Activated CD8-positive, alpha-beta T cell treated with anti-CD3 and anti-CD28 coated beads for 36 hours (primary cell): ENCODE measurements at regions not wholly inside any gene's neighbourhood (a gene's known extent, or its start where the extent isn't known, plus 50 kb on each side); places are given as distances from the start of the nearest gene placed in this dataset.

Source experiments
- ATAC-seq: fragments of 200-7000 bp; cut with Tn5 transposase; one replicate; pipeline ENCODE4 v1.10.0; 2021; ENCODE audit warnings: mild to moderate bottlenecking, moderate library complexity
- CTCF ChIA-PET: fragments of 350-600 bp; sonication (Branson Sonifier 250); formaldehyde crosslinking; loops from one replicate; lab custom pipeline; 2021; ENCODE audit warnings: antibody characterized with exemption; lab: Charles Lee
- POLR2A ChIA-PET: fragments of 350-600 bp; sonication (Branson Sonifier 250); formaldehyde crosslinking; loops from one replicate; lab custom pipeline; 2021; ENCODE audit warnings: antibody characterized with exemption; lab: Charles Lee
- DNase-seq: peaks from one replicate; pipeline ENCODE4 v3.0.0-alpha.2; 2020
- H3K27ac Mint-ChIP-seq: one replicate; pipeline ENCODE4 v1.8.0; 2021; ENCODE audit warnings: mild to moderate bottlenecking, mixed read lengths
- H3K27me3 Mint-ChIP-seq: one replicate; pipeline ENCODE4 v1.8.0; 2021; ENCODE audit warnings: mixed read lengths
- H3K36me3 Mint-ChIP-seq: one replicate; pipeline ENCODE4 v1.8.0; 2021; ENCODE audit warnings: low read depth, mixed read lengths
- H3K4me1 Mint-ChIP-seq: one replicate; pipeline ENCODE4 v1.8.0; 2021; ENCODE audit warnings: low read depth, mixed read lengths
- H3K4me3 Mint-ChIP-seq: one replicate; pipeline ENCODE4 v1.8.0; 2021; ENCODE audit warnings: mild to moderate bottlenecking, moderate library complexity, mixed read lengths
- H3K9me3 Mint-ChIP-seq: one replicate; pipeline ENCODE4 v1.8.0; 2021; ENCODE audit warnings: mixed read lengths
- CTCF ChIP-seq: fragments of 200-600 bp; IDR thresholded peaks from one replicate; pipeline ENCODE4 v1.8.0; 2022; ENCODE audit warnings: antibody characterized with exemption, mild to moderate bottlenecking
- intact Hi-C: fragments of 100-400 bp; cut with micrococcal nuclease; formaldehyde crosslinking; loops from one replicate; pipeline ENCODE4 v1.10.0; 2022

GRCh38 chr4:32002037-32002747 is 1282.0 kb downstream of the PCDH7 start:
- no peak for DNase-seq
- intact Hi-C loops: no loop called here
- ATAC-seq: no peak
- H3K27me3 Mint-ChIP-seq: no peaks in the 10 kb centered on the region
- no peak for TF ChIP-seq CTCF
- CTCF ChIA-PET: no interaction called here
- peaks cover 10% of the 10 kb centered on the region for H3K9me3 Mint-ChIP-seq
- no peaks in the 10 kb centered on the region for H3K36me3 Mint-ChIP-seq
- POLR2A ChIA-PET: no interaction called here
- H3K4me3 Mint-ChIP-seq: no peak overlapping the region
- H3K27ac Mint-ChIP-seq: no peak overlapping the region
- no peaks in the 10 kb centered on the region for H3K4me1 Mint-ChIP-seq

GRCh38 chr4:32003548-32003947 is 1283.4 kb downstream of the PCDH7 start:
- ChIA-PET CTCF (no interaction called here), POLR2A (no interaction called here)
- intact Hi-C loops: no loop called here
- Mint-ChIP-seq H3K4me1 (no peaks in the 10 kb centered on the region), H3K4me3 (no peak overlapping the region), H3K9me3 (peaks cover 4% of the 10 kb centered on the region), H3K27me3 (no peaks in the 10 kb centered on the region), H3K36me3 (no peaks in the 10 kb centered on the region), H3K27ac (no peak overlapping the region)
- ATAC-seq (no peak), DNase-seq (no peak)
- no peak for TF ChIP-seq CTCF

- DNase-seq (no peak), ATAC-seq (no peak)
- no peaks in the 10 kb centered on the region for H3K4me1 Mint-ChIP-seq
- no peak overlapping the region for H3K4me3 Mint-ChIP-seq
- H3K36me3 Mint-ChIP-seq: no peaks in the 10 kb centered on the region
- ChIA-PET CTCF (no interaction called here), POLR2A (no interaction called here)
- H3K27me3 Mint-ChIP-seq: no peaks in the 10 kb centered on the region
- no peak for TF ChIP-seq CTCF
- no peak overlapping the region for H3K27ac Mint-ChIP-seq
- intact Hi-C loops: no loop called here
- peaks cover 5% of the 10 kb centered on the region for H3K9me3 Mint-ChIP-seq
Observed at GRCh38 chr4:32010221-32010620, 1290.1 kb downstream of the PCDH7 start.

- H3K36me3 Mint-ChIP-seq: no peaks in the 10 kb centered on the region
- H3K4me3 Mint-ChIP-seq: no peak overlapping the region
- no peak for ATAC-seq
- ChIA-PET CTCF (no interaction called here), POLR2A (no interaction called here)
- no peaks in the 10 kb centered on the region for H3K4me1 Mint-ChIP-seq
- no peaks in the 10 kb centered on the region for H3K27me3 Mint-ChIP-seq
- intact Hi-C loops: no loop called here
- DNase-seq: no peak
- no peak overlapping the region for H3K27ac Mint-ChIP-seq
- peaks cover 3% of the 10 kb centered on the region for H3K9me3 Mint-ChIP-seq
- no peak for TF ChIP-seq CTCF
Observed at GRCh38 chr4:32022071-32022470, 1301.9 kb downstream of the PCDH7 start.

GRCh38 chr4:32025851-32026459 is 1305.8 kb downstream of the PCDH7 start:
- Mint-ChIP-seq H3K4me1 (no peaks in the 10 kb centered on the region), H3K4me3 (no peak overlapping the region), H3K27ac (no peak overlapping the region), H3K27me3 (no peaks in the 10 kb centered on the region), H3K9me3 (peaks cover 4% of the 10 kb centered on the region), H3K36me3 (no peaks in the 10 kb centered on the region)
- CTCF ChIA-PET: no interaction called here
- POLR2A ChIA-PET: no interaction called here
- DNase-seq: no peak
- intact Hi-C loops: no loop called here
- ATAC-seq: no peak
- TF ChIP-seq CTCF: no peak
